ENCODE measurements at regions not wholly inside any gene's neighbourhood (a gene's known extent, or its start where the extent isn't known, plus 50 kb on each side); places are given as distances from the start of the nearest gene placed in this dataset.

DNA sequence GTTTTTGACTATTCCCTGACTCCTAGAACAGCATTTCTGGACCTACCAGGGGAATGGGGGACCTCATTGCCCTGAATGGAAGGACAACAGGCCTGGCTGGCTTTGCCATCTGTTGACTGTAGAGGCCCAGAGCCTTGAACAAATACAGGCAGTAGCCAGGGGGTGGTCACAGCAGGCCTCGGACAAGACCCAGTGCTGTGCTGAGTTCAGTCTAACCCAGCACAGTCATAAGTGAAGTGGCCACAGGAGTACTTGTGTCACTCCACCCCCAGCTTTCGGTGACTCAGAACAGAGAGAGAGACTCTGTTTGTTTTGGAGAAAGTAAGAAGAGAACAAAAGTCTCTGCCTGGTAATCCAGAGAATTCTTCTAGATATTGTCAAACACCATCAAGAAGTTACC, 310.0 kb downstream of the PRR32 start:
- no peaks in the 10 kb centered on the region for H3K9me3 ChIP-seq (ENCODE audit: insufficient read depth in 2 of 2, low read depth in 1 of 2, low read length in 1 of 2)
- H2BK20ac ChIP-seq (ENCODE audit: low read length), result no peak overlapping the region
- no peaks in the 10 kb centered on the region for H3K27me3 ChIP-seq (replicated peaks in 1 of 4; ENCODE audit: control insufficient read depth in 3 of 4, extremely low read depth in 1 of 4, insufficient read depth in 3 of 4, low read length in 3 of 4)
- no peak overlapping the region for H3K14ac ChIP-seq (ENCODE audit: insufficient read length)
- 100% methylated on average over 1 of the region's 2 CpGs; no CpG with 5 or more reads in 1 of the 2 experiments for WGBS, 2 experiments (ENCODE audit: extremely low coverage in 1 of 2, insufficient coverage in 1 of 2, insufficient read length in 1 of 2, insufficient replicate concordance in 2 of 2, low coverage in 1 of 2, low lambda C conversion rate in 2 of 2, missing lambda C conversion rate in 1 of 2)
- no peak overlapping the region for H4K5ac ChIP-seq (ENCODE audit: insufficient read length, low read depth, low read length)
- no peaks in the 10 kb centered on the region for H4K20me1 ChIP-seq (replicated peaks in 1 of 2; ENCODE audit: control insufficient read depth in 1 of 2, insufficient read depth in 2 of 2, low read length in 2 of 2)
- no peaks in the 10 kb centered on the region for H3K36me3 ChIP-seq (ENCODE audit: control insufficient read depth in 2 of 4, insufficient read depth in 4 of 4, low read length in 3 of 4)
- H3K4ac ChIP-seq (replicated peaks; ENCODE audit: insufficient read length, low read depth, low read length), result no peak overlapping the region
- no peak overlapping the region for H4K8ac ChIP-seq (ENCODE audit: extremely low read depth, insufficient read depth, low read length)
- no peak overlapping the region for H2BK120ac ChIP-seq (replicated peaks; ENCODE audit: low read depth, low read length)
- no peak overlapping the region for H3K18ac ChIP-seq (ENCODE audit: extremely low read depth, low read length)
- no peak overlapping the region for H2BK15ac ChIP-seq (ENCODE audit: low read length)
- no peaks in the 10 kb centered on the region for H3K23me2 ChIP-seq (ENCODE audit: low read depth, low read length)
- ChIA-PET POLR2A (ENCODE audit: partially characterized antibody) (no interaction called here), CTCF (ENCODE audit: partially characterized antibody) (no interaction called here)
- no peak overlapping the region for H3K9ac ChIP-seq (replicated peaks in 1 of 4; ENCODE audit: extremely low read depth in 1 of 4, low read depth in 3 of 4, low read length in 3 of 4)
- DNase-seq (ENCODE audit: low read depth in 1 of 2, low spot score in 2 of 2) (no peak), FAIRE-seq (no peak)
- no peaks in the 10 kb centered on the region for H3K79me2 ChIP-seq (ENCODE audit: control insufficient read depth in 1 of 2, insufficient read depth in 2 of 2, low read length in 2 of 2)
- no peaks in the 10 kb centered on the region for H3K4me1 ChIP-seq (replicated peaks in 1 of 4; ENCODE audit: control insufficient read depth in 3 of 4, insufficient read depth in 4 of 4, low read length in 3 of 4)
- H3K4me3 ChIP-seq (ENCODE audit: extremely low read depth in 1 of 4, insufficient read depth in 2 of 4, low read depth in 3 of 4, low read length in 4 of 4), result no peak overlapping the region
- H2AFZ ChIP-seq (ENCODE audit: low read length), result no peak overlapping the region
- H2BK12ac ChIP-seq (ENCODE audit: low read depth, low read length), result no peak overlapping the region
- no peak overlapping the region for H3K4me2 ChIP-seq (ENCODE audit: insufficient read depth in 1 of 2, low read depth in 2 of 2, low read length in 2 of 2)
- no peak overlapping the region for H3K56ac ChIP-seq (replicated peaks; ENCODE audit: insufficient read length, low read depth, low read length)
- no peak overlapping the region for H3K27ac ChIP-seq (ENCODE audit: low read depth, low read length)
- no peaks in the 10 kb centered on the region for H3K79me1 ChIP-seq (ENCODE audit: low read depth, low read length)
- H4K91ac ChIP-seq (replicated peaks; ENCODE audit: insufficient read length, low read length), result no peak overlapping the region
- no peak overlapping the region for H3K23ac ChIP-seq (ENCODE audit: insufficient read length)
- no peak overlapping the region for H2AK5ac ChIP-seq (ENCODE audit: low read depth, low read length)
- H2BK5ac ChIP-seq (ENCODE audit: low read depth, low read length), result no peak overlapping the region
- no peak for TF ChIP-seq TEAD4 (IDR thresholded peaks at IDR 0.05; ENCODE audit: low read depth, low read length)
- TF ChIP-seq, protein P1, sequence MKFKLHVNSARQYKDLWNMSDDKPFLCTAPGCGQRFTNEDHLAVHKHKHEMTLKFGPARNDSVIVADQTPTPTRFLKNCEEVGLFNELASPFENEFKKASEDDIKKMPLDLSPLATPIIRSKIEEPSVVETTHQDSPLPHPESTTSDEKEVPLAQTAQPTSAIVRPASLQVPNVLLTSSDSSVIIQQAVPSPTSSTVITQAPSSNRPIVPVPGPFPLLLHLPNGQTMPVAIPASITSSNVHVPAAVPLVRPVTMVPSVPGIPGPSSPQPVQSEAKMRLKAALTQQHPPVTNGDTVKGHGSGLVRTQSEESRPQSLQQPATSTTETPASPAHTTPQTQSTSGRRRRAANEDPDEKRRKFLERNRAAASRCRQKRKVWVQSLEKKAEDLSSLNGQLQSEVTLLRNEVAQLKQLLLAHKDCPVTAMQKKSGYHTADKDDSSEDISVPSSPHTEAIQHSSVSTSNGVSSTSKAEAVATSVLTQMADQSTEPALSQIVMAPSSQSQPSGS (IDR thresholded peaks at IDR 0.05; ENCODE audit: low read length), result no peak
- TF ChIP-seq SUZ12 (IDR thresholded peaks at IDR 0.05; ENCODE audit: low read length), result no peak
- TF ChIP-seq, protein P2, sequence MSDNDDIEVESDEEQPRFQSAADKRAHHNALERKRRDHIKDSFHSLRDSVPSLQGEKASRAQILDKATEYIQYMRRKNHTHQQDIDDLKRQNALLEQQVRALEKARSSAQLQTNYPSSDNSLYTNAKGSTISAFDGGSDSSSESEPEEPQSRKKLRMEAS (IDR thresholded peaks at IDR 0.05), result no peak
- TF ChIP-seq EGR1 (IDR thresholded peaks at IDR 0.05; ENCODE audit: borderline replicate concordance, low read depth, low read length), result no peak

Measured in H1 (cell line).